Vagina (tissue), 2 donors: ENCODE measurements at regions not wholly inside any gene's neighbourhood (a gene's known extent, or its start where the extent isn't known, plus 50 kb on each side); places are given as distances from the start of the nearest gene placed in this dataset.

Experiments used
- POLR2A ChIP-seq, 2 donors: fragments of 450-650 bp; IDR thresholded peaks; one replicate each; pipeline ENCODE4 v1.6.1; 2017; ENCODE audit warnings: antibody characterized with exemption in 2 of 2, mild to moderate bottlenecking in 2 of 2, moderate library complexity in 2 of 2
- TF ChIP-seq, protein P1 (sequence below), 3 experiments: fragments of 450-650 bp in 2 of 3; fragments of 200-600 bp in 1 of 3; sonication (generic) in 1 of 3; IDR thresholded peaks; one replicate each; pipeline ENCODE4 v1.5.1; 2017 to 2019; ENCODE audit warnings: antibody characterized with exemption in 3 of 3, mild to moderate bottlenecking in 2 of 3, moderate library complexity in 2 of 3

DNA sequence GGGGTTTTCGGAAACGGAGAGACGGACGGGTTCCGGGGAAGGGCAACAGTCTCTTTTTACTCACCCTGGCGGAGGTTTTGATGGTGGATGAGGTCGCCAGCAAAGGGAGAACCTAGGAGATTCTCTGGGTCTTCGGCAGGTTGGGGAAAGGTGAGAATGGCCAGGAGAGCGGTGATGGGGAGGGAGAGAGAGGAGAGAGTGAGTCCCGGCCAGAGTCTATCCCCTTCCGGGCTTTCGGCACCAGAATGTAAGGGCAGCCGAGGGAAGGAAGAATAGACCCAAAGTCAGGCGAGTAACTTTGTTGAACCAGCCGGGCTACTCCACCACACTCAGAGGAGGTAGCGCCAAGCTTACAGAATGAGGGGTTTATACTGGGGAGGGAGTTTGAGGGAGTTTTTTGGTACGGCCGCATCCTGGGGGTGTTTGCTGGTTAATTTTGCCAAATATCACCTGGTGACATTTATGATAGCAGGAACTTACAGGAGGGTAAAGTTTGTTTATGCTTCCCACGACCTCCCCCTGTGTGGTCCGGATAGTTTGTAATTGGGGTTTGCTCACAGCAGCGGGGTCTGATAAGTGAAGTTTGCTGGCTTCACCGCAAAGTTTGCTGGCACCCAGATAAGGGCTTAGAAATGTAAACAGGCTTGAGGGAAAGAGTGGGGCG is 141.1 kb upstream of the ETV3 start:
- TF ChIP-seq, protein P1, sequence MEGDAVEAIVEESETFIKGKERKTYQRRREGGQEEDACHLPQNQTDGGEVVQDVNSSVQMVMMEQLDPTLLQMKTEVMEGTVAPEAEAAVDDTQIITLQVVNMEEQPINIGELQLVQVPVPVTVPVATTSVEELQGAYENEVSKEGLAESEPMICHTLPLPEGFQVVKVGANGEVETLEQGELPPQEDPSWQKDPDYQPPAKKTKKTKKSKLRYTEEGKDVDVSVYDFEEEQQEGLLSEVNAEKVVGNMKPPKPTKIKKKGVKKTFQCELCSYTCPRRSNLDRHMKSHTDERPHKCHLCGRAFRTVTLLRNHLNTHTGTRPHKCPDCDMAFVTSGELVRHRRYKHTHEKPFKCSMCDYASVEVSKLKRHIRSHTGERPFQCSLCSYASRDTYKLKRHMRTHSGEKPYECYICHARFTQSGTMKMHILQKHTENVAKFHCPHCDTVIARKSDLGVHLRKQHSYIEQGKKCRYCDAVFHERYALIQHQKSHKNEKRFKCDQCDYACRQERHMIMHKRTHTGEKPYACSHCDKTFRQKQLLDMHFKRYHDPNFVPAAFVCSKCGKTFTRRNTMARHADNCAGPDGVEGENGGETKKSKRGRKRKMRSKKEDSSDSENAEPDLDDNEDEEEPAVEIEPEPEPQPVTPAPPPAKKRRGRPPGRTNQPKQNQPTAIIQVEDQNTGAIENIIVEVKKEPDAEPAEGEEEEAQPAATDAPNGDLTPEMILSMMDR (IDR thresholded peaks at IDR 0.05) = no peak
- no peak for TF ChIP-seq POLR2A (IDR thresholded peaks at IDR 0.05)
